CD14-positive monocyte (primary cell): ENCODE measurements at regions not wholly inside any gene's neighbourhood (a gene's known extent, or its start where the extent isn't known, plus 50 kb on each side); places are given as distances from the start of the nearest gene placed in this dataset.

Experiments
- DNase-seq, 3 donors: peaks; one replicate each; pipeline ENCODE4 v3.0.0-alpha.2; 2011 to 2022
- H2AFZ ChIP-seq: 2 replicates; pipeline ENCODE4 v1.6.0; 2012; ENCODE audit warnings: mild to moderate bottlenecking, low read depth, low read length, inconsistent platforms; ENCODE audit not compliant: insufficient read depth, poor library complexity, severe bottlenecking
- H3K27ac ChIP-seq, 2 donors: 1 replicate in 1 of 2; 2 replicates in 1 of 2; pipeline ENCODE4 v1.5.1; 2012 to 2013; ENCODE audit warnings: low read length in 2 of 2, control low read depth in 1 of 2, inconsistent platforms in 1 of 2, low read depth in 1 of 2, mild to moderate bottlenecking in 1 of 2
- H3K27me3 ChIP-seq, 2 donors: one replicate each; pipeline versions ENCODE4 v1.6.0 to v1.6.1; 2011 to 2013; ENCODE audit warnings: low read length in 2 of 2; ENCODE audit not compliant: control insufficient read depth in 2 of 2, insufficient read depth in 2 of 2
- H3K36me3 ChIP-seq, 2 donors: replicated peaks in 1 of 2; 1 replicate in 1 of 2; 2 replicates in 1 of 2; pipeline versions ENCODE4 v1.5.1 to v1.6.1; 2012 to 2013; ENCODE audit warnings: low read length in 2 of 2, control low read depth in 1 of 2, inconsistent platforms in 1 of 2, mild to moderate bottlenecking in 1 of 2; ENCODE audit not compliant: insufficient read depth in 2 of 2, control insufficient read depth in 1 of 2
- H3K4me1 ChIP-seq, 2 donors: 1 replicate in 1 of 2; 2 replicates in 1 of 2; pipeline versions ENCODE4 v1.5.1 to v1.6.1; 2012 to 2013; ENCODE audit warnings: low read length in 2 of 2, control low read depth in 1 of 2, inconsistent platforms in 1 of 2, mild to moderate bottlenecking in 1 of 2, moderate library complexity in 1 of 2; ENCODE audit not compliant: insufficient read depth in 2 of 2, control insufficient read depth in 1 of 2
- H3K4me2 ChIP-seq: replicated peaks from 2 replicates; pipeline ENCODE3; 2012; ENCODE audit warnings: low read length, moderate library complexity, mild to moderate bottlenecking; ENCODE audit not compliant: poor library complexity, severe bottlenecking; ENCODE audit errors: extremely low read depth
- H3K4me3 ChIP-seq, 3 experiments: fragments of 200-600 bp in 1 of 3; sonication (generic) in 1 of 3; replicated peaks in 1 of 3; 1 replicate in 2 of 3; 2 replicates in 1 of 3; pipeline ENCODE4 v1.5.1; 2011 to 2013; ENCODE audit warnings: low read length in 3 of 3, mild to moderate bottlenecking in 3 of 3, control low read depth in 2 of 3, low read depth in 2 of 3, inconsistent platforms in 1 of 3, moderate library complexity in 1 of 3
- H3K79me2 ChIP-seq: 2 replicates; pipeline ENCODE4 v1.6.0; 2012; ENCODE audit warnings: mild to moderate bottlenecking, control low read depth, inconsistent platforms, low read length, moderate library complexity; ENCODE audit not compliant: insufficient read depth
- H3K9ac ChIP-seq: 2 replicates; pipeline ENCODE4 v1.6.0; 2017; ENCODE audit warnings: low read length, mild to moderate bottlenecking; ENCODE audit not compliant: insufficient read depth, poor library complexity, severe bottlenecking
- H3K9me3 ChIP-seq, 2 donors: replicated peaks in 1 of 2; 1 replicate in 1 of 2; 2 replicates in 1 of 2; pipeline versions ENCODE4 v1.5.1 to v1.6.1; 2012 to 2013; ENCODE audit warnings: low read length in 2 of 2, control low read depth in 1 of 2; ENCODE audit not compliant: control insufficient read depth in 1 of 2, insufficient read depth in 1 of 2
- H4K20me1 ChIP-seq: 2 replicates; pipeline ENCODE4 v1.6.0; 2012; ENCODE audit warnings: mild to moderate bottlenecking, low read length, control low read depth, moderate library complexity; ENCODE audit not compliant: insufficient read depth
- H3K27ac Mint-ChIP-seq, 7 donors: one replicate each; pipeline ENCODE4 v1.8.0; 2020; ENCODE audit warnings: mild to moderate bottlenecking in 7 of 7, mixed read lengths in 7 of 7, moderate library complexity in 6 of 7, inconsistent platforms in 2 of 7
- H3K27me3 Mint-ChIP-seq, 3 donors: one replicate each; pipeline ENCODE4 v1.8.0; 2021 to 2022; ENCODE audit warnings: low read depth in 3 of 3, mild to moderate bottlenecking in 3 of 3, mixed read lengths in 3 of 3, moderate library complexity in 3 of 3, inconsistent platforms in 1 of 3
- H3K36me3 Mint-ChIP-seq, 2 donors: one replicate each; pipeline ENCODE4 v1.8.0; 2020; ENCODE audit warnings: mixed read lengths in 2 of 2, inconsistent platforms in 1 of 2, mild to moderate bottlenecking in 1 of 2
- H3K4me1 Mint-ChIP-seq: one replicate; pipeline ENCODE4 v1.8.0; 2020; ENCODE audit warnings: mild to moderate bottlenecking, mixed read lengths
- H3K4me3 Mint-ChIP-seq, 2 donors: one replicate each; pipeline ENCODE4 v1.8.0; 2020; ENCODE audit warnings: mild to moderate bottlenecking in 2 of 2, mixed read lengths in 2 of 2, moderate library complexity in 1 of 2
- H3K9me3 Mint-ChIP-seq, 7 donors: one replicate each; pipeline ENCODE4 v1.8.0; 2020 to 2022; ENCODE audit warnings: mixed read lengths in 7 of 7, mild to moderate bottlenecking in 6 of 7, moderate library complexity in 6 of 7, inconsistent platforms in 2 of 7
- CTCF ChIP-seq: fragments of 200-600 bp; IDR thresholded peaks from one replicate; pipeline ENCODE4 v1.8.0; 2022; ENCODE audit warnings: antibody characterized with exemption, mild to moderate bottlenecking
- WGBS: methylation state at CpG from one replicate; pipeline ENCODE4 v1.1.5; 2013; ENCODE audit warnings: missing lambda C conversion rate; ENCODE audit not compliant: insufficient coverage; 5-methylcytosine and 5-hydroxymethylcytosine counted together
- intact Hi-C, 2 donors: fragments of 100-400 bp; cut with micrococcal nuclease; formaldehyde crosslinking; loops; one replicate each; pipeline versions ENCODE4 v1.15.0 to v1.15.1; 2023

DNA sequence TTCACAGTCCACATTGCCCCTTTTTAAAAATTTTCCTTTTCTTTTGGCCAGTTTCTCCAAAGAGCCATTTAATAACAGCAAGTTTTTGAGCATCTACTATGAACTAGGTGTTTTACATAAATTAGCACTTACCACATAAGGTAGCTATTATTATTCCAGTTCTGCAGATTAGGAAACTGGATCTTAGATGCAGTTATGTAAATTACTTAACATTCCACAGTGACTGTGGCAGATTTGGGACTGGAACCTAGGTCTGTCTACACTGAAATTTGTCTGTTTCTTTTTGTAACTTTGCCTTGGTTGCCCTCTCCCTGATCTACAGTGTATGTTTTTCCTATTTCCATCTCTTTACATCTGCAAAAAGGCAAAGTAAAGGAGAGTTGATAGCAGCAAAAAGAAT, 164.8 kb upstream of the ATP1B1 start:
- Mint-ChIP-seq H3K4me3 (no peak overlapping the region), H3K9me3 (peaks cover 0 to 2% (median 0%) of the 10 kb centered on the region in 7 donors), H3K4me1 (no peaks in the 10 kb centered on the region), H3K27me3 (peaks cover 1 to 3% (median 2%) of the 10 kb centered on the region in 3 donors), H3K36me3 (no peaks in the 10 kb centered on the region), H3K27ac (no peak overlapping the region)
- Histone ChIP-seq H3K9me3 (no peaks in the 10 kb centered on the region), H3K27me3 (no peaks in the 10 kb centered on the region), H3K9ac (no peak overlapping the region), H3K36me3 (no peaks in the 10 kb centered on the region), H3K4me2 (no peak overlapping the region), H3K79me2 (no peaks in the 10 kb centered on the region), H3K27ac (no peak overlapping the region), H3K4me1 (no peaks in the 10 kb centered on the region), H3K4me3 (no peak overlapping the region), H2AFZ (no peak overlapping the region), H4K20me1 (no peaks in the 10 kb centered on the region)
- TF ChIP-seq CTCF, result no peak
- DNase-seq, result no peak
- intact Hi-C loops, result no loop called here

DNA sequence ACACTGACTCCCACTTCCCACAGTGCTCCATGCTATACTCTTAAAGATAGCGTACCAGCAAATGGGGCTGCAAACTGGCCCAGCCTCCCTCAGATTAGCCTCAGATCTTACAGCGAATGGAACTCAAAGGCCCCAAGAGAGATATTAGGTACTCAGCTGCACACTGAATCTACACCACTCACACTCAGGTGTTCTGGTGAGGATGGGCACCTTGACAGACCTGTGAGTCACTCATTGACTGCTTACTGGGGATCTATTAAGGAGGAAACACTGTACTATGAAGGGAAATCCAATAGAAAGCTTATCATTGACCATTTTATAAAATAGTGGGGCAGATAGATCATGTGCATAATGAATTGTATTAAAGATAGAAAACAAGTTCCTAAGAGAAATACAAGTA, 164.3 kb upstream of the ATP1B1 start:
- no peaks in the 10 kb centered on the region for H3K4me1 ChIP-seq
- WGBS, result no CpG with 5 or more reads among the region's 2 CpGs

More for the DNA sequence above, 164.3 kb upstream of the ATP1B1 start:
- Histone ChIP-seq H2AFZ (no peak overlapping the region), H3K9me3 (no peaks in the 10 kb centered on the region), H3K27me3 (no peaks in the 10 kb centered on the region), H3K4me2 (no peak overlapping the region), H3K79me2 (no peaks in the 10 kb centered on the region), H3K4me3 (no peak overlapping the region), H3K27ac (no peak overlapping the region), H4K20me1 (no peaks in the 10 kb centered on the region), H3K36me3 (no peaks in the 10 kb centered on the region), H3K9ac (no peak overlapping the region)
- H3K4me1 Mint-ChIP-seq, result no peaks in the 10 kb centered on the region
- no peak overlapping the region for H3K27ac Mint-ChIP-seq
- H3K9me3 Mint-ChIP-seq, result peaks cover 0 to 2% (median 0%) of the 10 kb centered on the region in 7 donors
- peaks cover 1 to 3% (median 2%) of the 10 kb centered on the region in 3 donors for H3K27me3 Mint-ChIP-seq
- intact Hi-C loops, result no loop called here
- H3K4me3 Mint-ChIP-seq, result no peak overlapping the region
- H3K36me3 Mint-ChIP-seq, result no peaks in the 10 kb centered on the region
- DNase-seq, result no peak
- TF ChIP-seq CTCF, result no peak
